ENCODE measurements at regions not wholly inside any gene's neighbourhood (a gene's known extent, or its start where the extent isn't known, plus 50 kb on each side); places are given as distances from the start of the nearest gene placed in this dataset.

GRCh38 chr18:76727589-76727988, 94.8 kb upstream of the ZNF236 start:
- TF ChIP-seq, protein P1, sequence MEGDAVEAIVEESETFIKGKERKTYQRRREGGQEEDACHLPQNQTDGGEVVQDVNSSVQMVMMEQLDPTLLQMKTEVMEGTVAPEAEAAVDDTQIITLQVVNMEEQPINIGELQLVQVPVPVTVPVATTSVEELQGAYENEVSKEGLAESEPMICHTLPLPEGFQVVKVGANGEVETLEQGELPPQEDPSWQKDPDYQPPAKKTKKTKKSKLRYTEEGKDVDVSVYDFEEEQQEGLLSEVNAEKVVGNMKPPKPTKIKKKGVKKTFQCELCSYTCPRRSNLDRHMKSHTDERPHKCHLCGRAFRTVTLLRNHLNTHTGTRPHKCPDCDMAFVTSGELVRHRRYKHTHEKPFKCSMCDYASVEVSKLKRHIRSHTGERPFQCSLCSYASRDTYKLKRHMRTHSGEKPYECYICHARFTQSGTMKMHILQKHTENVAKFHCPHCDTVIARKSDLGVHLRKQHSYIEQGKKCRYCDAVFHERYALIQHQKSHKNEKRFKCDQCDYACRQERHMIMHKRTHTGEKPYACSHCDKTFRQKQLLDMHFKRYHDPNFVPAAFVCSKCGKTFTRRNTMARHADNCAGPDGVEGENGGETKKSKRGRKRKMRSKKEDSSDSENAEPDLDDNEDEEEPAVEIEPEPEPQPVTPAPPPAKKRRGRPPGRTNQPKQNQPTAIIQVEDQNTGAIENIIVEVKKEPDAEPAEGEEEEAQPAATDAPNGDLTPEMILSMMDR (conservative IDR thresholded peaks at IDR 0.05 in 1 of 2, IDR thresholded peaks at IDR 0.05 in 1 of 2; ENCODE audit: low read depth in 1 of 2, low read length in 2 of 2) = no peak
- TF ChIP-seq EZH2 (IDR thresholded peaks at IDR 0.05; ENCODE audit: low read length, missing control alignments) = no peak

Data from fibroblast of lung (primary cell).